HG03520 (cell line): ENCODE measurements at regions not wholly inside any gene's neighbourhood (a gene's known extent, or its start where the extent isn't known, plus 50 kb on each side); places are given as distances from the start of the nearest gene placed in this dataset.

ENCODE experiments used
- ATAC-seq: cut with Tn5 transposase; IDR thresholded peaks from one replicate; pipeline ENCODE4 v1.9.1; 2021; ENCODE audit warnings: mild to moderate bottlenecking, moderate library complexity; ENCODE audit not compliant: unreplicated experiment

DNA sequence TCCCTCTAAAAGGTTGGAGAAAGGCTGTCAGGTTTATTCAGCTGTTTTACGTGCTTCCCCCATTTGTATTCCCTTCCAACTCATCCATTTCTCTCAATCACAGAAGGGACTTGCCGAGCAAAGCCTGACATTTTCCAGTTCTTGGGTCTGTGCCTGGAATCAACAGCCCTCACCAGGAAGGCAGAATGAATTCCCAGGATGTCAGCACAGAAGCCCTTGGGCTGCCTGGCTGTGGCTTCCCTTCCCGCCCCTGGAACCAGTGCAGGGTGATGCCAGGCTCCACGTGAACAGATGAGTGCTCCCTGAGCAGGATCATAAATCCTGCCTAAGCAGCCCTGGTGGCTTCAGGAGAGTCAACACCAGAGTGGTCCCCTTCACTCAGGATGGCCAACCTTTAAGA lies 86.1 kb upstream of the CD83 start:
- no peak for ATAC-seq

DNA sequence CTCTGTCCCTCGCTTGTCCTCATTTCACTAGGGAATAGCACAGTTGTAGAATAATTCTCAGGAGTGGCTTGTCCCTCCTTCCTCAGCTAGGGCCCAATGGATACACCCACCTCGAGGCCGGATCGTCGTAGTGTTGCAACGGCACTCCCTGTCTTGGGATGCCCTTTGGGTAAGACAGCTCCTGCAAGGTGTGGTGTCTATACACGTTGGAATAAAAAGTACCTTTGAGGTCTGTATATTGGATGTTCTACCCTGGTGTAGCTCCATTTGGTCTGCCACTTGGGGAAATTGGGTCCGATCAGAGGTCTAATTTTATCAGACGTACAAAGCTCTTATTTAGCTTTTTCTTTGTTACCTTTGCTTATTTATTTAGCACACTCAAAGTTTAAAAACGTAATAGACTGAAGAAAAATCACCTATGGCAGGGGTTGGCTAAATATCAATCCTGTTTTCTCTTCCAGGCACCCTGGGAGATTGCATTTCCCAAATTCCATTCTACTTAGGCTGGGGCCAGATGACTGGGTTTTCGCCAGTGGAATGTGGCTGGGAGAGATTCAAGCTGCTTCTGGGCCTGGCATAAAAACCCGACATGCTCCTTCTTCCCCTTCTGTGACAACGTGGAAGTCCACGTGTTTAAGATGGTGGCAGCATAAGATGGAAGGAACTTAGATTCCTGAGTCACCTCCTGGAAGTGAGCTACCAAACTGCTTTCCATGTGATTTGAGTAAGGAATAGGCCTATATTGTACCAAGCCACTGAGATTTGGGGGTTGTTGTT lies 82.3 kb upstream of the CD83 start:
- no peak for ATAC-seq

DNA sequence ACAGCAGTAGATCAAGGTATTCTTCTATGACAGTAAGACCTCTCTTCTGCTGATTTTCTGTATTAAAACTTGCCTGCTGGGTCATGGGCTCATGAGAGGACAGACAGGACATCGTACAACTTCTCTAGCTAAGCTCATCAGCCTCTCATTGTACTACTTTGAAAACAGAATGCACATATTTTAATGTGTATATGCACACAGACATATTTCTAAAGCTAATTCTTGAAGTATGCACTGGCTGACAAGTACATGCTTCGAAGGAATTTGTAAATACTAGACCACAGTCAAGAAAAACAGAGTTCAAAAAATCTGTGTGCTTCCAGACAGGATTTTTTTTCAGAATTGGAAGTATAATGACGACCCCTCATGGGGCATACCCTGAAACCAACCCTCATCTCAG lies 81.7 kb upstream of the CD83 start:
- ATAC-seq: no peak

- ATAC-seq: no peak
These were observed 80.7 kb upstream of the CD83 start for GRCh38 chr6:14036911-14037310.

- ATAC-seq: no peak
These were observed 79.9 kb upstream of the CD83 start for GRCh38 chr6:14037402-14038277.

- ATAC-seq: no peak
These were observed 78.8 kb upstream of the CD83 start for GRCh38 chr6:14038467-14039437.

- ATAC-seq: no peak
These were observed 77.5 kb upstream of the CD83 start for GRCh38 chr6:14040042-14040441.

- ATAC-seq: no peak
These were observed 71.0 kb upstream of the CD83 start for GRCh38 chr6:14046476-14047068.

DNA sequence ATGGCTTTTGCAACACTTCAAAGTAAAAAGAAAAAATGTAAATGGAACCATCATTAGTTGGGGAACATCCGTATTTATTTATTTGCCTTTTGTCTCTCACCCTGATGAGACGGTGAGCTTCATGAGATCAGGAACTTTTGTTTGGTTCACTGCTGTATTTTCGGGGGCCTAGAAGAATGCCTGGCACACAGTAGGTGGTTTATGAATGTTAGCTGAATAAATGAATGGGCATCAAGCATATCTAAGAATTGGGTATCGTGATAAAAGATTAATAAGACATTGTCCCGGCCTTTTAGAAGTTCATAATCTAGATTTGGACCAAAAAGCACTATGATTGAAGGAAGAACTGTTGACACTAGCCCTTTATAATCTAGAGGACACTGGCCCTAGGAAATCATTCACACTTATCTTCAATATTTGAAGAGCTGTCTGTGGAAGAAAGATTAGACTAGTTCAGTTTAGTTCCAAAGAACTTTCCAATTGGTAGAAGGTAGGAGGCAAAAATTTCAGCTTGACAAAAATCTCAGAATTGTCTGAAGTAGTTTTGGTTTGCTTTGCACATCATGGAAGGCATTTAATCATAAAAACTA lies 70.3 kb upstream of the CD83 start:
- ATAC-seq: no peak

DNA sequence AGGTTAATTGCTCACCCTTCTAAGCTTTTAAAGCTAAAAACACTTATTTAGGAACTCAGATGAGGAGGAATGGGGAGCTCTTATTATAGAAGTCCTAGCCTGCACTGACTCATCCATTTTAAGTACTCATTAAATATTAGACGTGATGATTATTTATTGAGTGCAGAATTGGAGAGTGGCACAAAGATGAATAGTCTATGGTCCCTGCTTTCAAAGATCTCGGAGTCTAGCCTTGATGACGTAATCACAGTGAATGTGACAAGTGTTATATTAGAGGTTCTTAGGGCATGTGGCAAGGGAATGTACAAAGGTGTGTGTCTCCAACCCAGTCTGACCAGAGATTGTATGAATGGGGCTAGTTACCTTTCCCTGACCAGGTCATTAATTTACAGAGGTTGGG lies 68.7 kb upstream of the CD83 start:
- ATAC-seq: no peak

GRCh38 chr6:14051355-14051754 lies 66.2 kb upstream of the CD83 start:
- ATAC-seq: no peak

GRCh38 chr6:14053811-14054210 lies 63.8 kb upstream of the CD83 start:
- ATAC-seq: no peak

GRCh38 chr6:14055541-14055940 lies 62.0 kb upstream of the CD83 start:
- no peak for ATAC-seq

DNA sequence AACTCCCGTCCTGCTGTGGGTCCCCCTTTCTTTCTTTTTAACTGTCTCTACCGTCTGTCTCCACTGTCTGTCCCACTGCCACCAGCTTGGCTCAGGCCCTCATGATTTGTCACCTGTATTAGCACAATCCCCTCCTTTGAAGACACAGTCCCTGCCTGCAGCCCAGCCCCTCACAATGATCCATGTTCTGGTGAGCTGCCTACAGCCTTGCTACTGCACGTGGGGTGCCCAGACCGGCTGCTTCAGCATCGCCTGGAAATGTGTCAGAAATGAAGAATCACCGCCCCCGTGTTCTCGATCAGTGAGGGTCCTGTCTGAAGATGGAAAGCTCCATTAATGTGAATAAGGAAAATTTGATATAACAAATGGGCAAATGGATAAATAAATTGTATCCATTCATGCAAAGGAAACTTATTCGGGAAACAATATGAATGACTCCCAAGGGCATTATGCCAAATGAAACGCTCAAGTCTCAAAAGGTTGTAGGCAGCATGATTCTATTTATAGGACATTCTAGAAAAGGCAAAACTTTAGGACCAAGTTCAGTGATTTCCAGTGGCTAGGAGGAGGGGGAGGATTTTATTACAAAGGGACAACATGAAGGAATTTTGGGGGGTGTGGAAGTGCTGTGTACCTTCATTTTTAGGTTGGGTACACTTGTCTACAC lies 59.4 kb upstream of the CD83 start:
- no peak for ATAC-seq

- ATAC-seq: no peak
These were observed 58.8 kb upstream of the CD83 start for GRCh38 chr6:14058735-14059134.

DNA sequence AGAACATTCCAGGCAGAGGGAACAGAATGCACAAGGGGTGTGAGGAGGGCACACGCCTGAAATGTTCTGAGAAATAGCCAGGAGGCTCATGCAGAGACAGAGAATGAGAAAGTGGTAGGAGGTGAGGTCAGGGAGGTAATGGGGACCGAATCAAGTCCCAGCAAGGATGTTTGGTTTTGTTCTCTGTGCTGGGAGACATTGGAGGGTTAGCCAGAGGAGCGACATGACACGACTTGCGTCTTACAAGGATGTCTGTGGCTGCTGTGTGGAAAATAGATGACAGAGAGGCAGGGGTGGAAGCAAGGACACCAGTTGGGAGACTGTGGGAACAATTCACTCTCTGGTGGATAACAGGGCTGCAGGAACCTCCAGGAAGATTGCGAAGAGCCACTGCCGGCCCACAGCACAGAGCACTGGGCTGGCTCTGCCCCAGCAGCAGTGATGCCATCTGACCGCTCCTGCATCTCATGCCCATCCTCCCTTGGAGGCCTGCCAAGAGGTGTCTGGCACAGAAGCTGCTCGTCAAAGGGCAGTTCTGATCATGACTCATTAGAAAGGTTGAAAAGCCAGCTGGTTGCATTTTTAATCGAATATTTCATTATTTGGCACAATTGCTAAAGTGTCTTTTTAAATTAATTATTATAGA lies 57.7 kb upstream of the CD83 start:
- ATAC-seq: no peak

DNA sequence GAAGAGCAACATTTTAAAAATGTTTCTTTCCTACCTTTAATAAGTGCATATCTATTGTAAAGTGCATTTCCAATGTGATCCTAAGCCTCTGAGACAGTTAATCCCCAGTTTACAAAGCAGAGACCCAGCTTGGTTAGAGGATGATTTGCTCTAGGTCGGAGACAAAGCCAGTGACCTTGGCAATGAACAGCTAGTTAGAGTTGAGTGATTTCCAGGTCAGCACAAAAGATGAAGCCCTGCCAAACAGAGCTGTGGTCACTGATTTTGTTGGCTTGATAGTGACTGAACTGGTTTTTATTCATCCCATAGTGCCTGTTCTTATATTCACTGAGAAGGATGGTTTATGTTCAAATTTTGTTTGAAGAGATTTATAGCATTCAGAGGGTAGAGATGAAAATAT lies 56.6 kb upstream of the CD83 start:
- no peak for ATAC-seq

DNA sequence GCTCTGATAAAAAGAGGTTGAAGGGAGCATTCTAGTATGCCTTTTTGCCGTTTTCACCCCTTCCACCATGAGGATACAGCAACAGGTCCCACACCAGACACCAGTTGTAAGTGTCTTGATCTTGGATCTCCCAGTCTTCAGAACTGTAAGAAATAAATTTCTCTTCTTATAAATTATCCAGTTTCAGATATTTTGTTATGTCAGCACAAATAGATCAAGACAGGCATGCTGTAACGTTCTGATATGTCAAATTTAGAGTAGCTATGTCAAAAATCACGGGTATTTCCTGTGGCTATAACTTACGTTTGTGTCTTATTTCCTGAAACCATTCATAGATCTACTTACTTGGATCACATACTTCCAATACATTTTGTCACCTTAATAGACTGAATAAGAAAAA lies 55.9 kb upstream of the CD83 start:
- ATAC-seq: no peak

DNA sequence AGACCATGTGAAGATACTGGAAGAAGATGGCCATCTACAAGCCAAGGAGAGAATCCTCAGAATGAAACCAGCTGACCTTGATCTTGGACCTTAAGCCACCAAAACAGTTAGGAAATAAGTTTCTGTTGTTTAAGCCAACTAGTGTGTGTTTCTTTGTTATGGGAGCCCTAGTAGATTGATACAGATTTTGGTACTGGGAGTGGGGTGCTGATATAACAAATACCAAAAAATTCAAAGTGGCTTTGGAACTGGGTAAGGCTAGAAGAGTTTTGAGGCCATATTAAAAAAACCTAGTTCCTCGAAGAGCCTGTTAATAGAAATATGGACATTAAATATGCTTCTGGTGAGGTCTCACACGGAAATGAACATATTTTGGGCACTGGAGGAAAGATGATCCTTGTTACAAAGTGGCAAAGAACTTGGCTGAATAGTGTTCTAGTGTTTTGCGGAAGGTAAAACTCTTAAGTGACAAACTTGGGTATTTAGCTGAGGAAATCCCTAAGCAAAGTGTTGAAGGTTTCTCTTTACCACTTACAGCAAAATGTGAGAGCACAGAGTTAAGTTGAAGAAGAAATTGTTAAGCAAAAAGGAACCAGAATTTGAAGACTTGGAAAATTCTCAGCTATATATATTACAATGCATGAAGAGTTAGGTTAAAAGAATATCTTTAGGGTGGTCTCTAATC lies 55.1 kb upstream of the CD83 start:
- ATAC-seq: no peak
